Kidney (tissue), 13 donors: ENCODE measurements at regions not wholly inside any gene's neighbourhood (a gene's known extent, or its start where the extent isn't known, plus 50 kb on each side); places are given as distances from the start of the nearest gene placed in this dataset.
A peak's percentile ranks its signal among the peaks of the same experiment; 100 is the strongest.
"Not testable (repeated sequence)": the region's sequence is repeated elsewhere in the genome, so short reads cannot be mapped to it uniquely, and the experiment has no call there.

Experiments
- DNase-seq, 5 donors: peaks; one replicate each; pipeline ENCODE4 v3.0.0-alpha.2; 2013 to 2020
- FAIRE-seq: peaks from 2 replicates; lab custom pipeline; 2012; peaks lifted over from hg19 to GRCh38; lab: Jason Lieb, UNC
- H3K27ac ChIP-seq, 2 donors: one replicate each; pipeline ENCODE4 v1.7.0; 2013; ENCODE audit warnings: low read depth in 2 of 2, low read length in 2 of 2, inconsistent platforms in 1 of 2
- H3K27me3 ChIP-seq: one replicate; pipeline ENCODE4 v1.7.1; 2013; ENCODE audit warnings: low read length, inconsistent platforms; ENCODE audit not compliant: control insufficient read depth, insufficient read depth
- H3K36me3 ChIP-seq, 3 donors: one replicate each; pipeline versions ENCODE4 v1.7.0 to v1.7.1; 2013; ENCODE audit warnings: low read length in 3 of 3, control low read depth in 1 of 3, inconsistent platforms in 1 of 3; ENCODE audit not compliant: insufficient read depth in 3 of 3, control insufficient read depth in 2 of 3
- H3K4me1 ChIP-seq, 3 donors: one replicate each; pipeline versions ENCODE4 v1.7.0 to v1.7.1; 2013; ENCODE audit warnings: low read length in 3 of 3, inconsistent platforms in 1 of 3, low read depth in 1 of 3; ENCODE audit not compliant: control insufficient read depth in 2 of 3, insufficient read depth in 2 of 3
- H3K4me3 ChIP-seq, 3 donors: one replicate each; pipeline versions ENCODE4 v1.7.0 to v1.8.1; 2013; ENCODE audit warnings: low read length in 3 of 3, control low read depth in 1 of 3, inconsistent platforms in 1 of 3
- H3K9ac ChIP-seq, 3 donors: one replicate each; pipeline versions ENCODE4 v1.7.0 to v1.7.1; 2013; ENCODE audit warnings: low read length in 3 of 3, control low read depth in 1 of 3, inconsistent platforms in 1 of 3
- H3K9me3 ChIP-seq, 3 donors: one replicate each; pipeline versions ENCODE4 v1.7.0 to v1.7.1; 2013; ENCODE audit warnings: low read length in 3 of 3, control low read depth in 1 of 3, inconsistent platforms in 1 of 3; ENCODE audit not compliant: control insufficient read depth in 2 of 3, insufficient read depth in 1 of 3
- CTCF ChIP-seq: IDR thresholded peaks from 3 replicates; pipeline ENCODE4 v1.5.1; 2012; ENCODE audit warnings: mild to moderate bottlenecking, moderate library complexity, borderline replicate concordance; ENCODE audit not compliant: insufficient read depth; ENCODE audit errors: extremely low read depth
- intact Hi-C: fragments of 100-400 bp; cut with DNase I; formaldehyde crosslinking; loops from one replicate; pipeline ENCODE4 v1.11.1; 2022
- donor health status: control.
- donor health status: control.
- donor health status: control.
- donor health status: control.
- donor health status: control.
- donor health status: DM: yes; HTN: yes; CAD: no.
- donor health status: Normal renal cell carcinoma (clear cell type).

GRCh38 chr9:90201766-90202165, 440.9 kb downstream of the DIRAS2 start:
- no peaks in the 10 kb centered on the region for H3K9me3 ChIP-seq
- H3K27me3 ChIP-seq = no peaks in the 10 kb centered on the region
- no peak overlapping the region for H3K27ac ChIP-seq
- no peak overlapping the region for H3K4me3 ChIP-seq
- H3K4me1 ChIP-seq = no peaks in the 10 kb centered on the region
- DNase-seq = peak in 1 of 5 donors; percentile 1
- H3K36me3 ChIP-seq = no peaks in the 10 kb centered on the region
- TF ChIP-seq CTCF = no peak
- no peak for FAIRE-seq
- intact Hi-C loops = no loop called here
- no peak overlapping the region for H3K9ac ChIP-seq

DNA sequence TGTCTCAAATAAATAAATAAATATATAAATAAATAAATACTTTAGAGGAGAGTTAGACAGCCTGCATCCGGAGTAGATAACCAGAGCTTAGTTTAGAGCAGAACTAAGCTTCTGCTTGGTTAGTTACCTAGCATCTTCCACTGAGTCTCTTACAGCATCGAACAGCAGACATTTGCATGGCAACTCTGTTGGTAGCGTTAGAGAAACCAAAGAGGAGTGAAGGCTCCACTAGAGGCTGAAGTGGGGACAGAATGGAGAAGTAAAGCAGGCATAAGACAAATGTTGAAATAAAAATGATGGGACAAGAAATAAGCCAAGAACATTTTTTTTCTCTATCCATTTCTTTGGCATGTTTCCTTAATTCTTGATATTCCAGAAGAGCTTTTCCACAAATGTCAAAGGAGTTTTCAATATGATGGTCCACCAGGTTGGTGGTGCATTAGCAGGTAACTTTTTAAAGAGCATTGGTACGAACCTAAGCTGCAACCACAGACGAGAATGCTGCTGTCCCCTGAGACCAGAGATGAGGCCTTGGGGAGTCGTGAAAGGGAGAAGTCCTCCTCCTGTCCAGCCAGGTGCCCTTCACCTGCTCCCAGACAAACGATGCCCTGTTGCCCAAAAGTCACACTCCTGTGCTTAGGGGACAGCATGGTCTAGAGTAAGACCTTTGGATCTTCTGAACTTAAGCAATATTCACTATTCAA, 438.3 kb downstream of the DIRAS2 start:
- no peak overlapping the region for H3K27ac ChIP-seq
- H3K4me1 ChIP-seq = no peaks in the 10 kb centered on the region
- no peak for TF ChIP-seq CTCF
- no peaks in the 10 kb centered on the region for H3K9me3 ChIP-seq
- H3K4me3 ChIP-seq = no peak overlapping the region
- H3K36me3 ChIP-seq = no peaks in the 10 kb centered on the region
- FAIRE-seq (no peak), DNase-seq (no peak)
- H3K27me3 ChIP-seq = no peaks in the 10 kb centered on the region
- intact Hi-C loops = no loop called here
- H3K9ac ChIP-seq = no peak overlapping the region

DNA sequence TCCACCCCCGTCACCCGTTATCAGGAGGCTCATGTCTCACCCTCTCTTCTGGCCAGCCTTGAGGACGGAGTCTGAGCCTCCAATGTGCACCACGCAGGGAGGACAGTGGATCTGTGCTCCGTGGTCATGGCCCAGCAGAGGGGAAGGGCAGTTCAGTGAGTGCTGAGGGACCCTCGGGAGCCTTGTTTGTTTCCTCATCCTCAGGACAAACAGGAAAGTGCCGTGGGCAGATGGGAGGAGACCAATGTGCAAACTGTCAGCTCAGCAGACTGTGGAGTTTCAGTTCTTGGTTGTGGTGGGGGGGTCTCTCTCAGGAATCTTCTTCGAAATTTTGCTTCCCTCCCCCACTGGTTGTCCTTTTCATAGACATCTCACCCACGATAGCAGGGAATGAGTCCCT, 429.6 kb downstream of the DIRAS2 start:
- H3K9me3 ChIP-seq, H3K36me3 ChIP-seq, intact Hi-C loops, H3K9ac ChIP-seq, FAIRE-seq, H3K27ac ChIP-seq, H3K27me3 ChIP-seq, H3K4me1 ChIP-seq, H3K4me3 ChIP-seq: not testable (repeated sequence)
- DNase-seq = peak in 1 of 5 donors; percentile 7

- intact Hi-C loops = no loop called here
- TF ChIP-seq CTCF = peak; percentile 30
Observed at GRCh38 chr9:90219548-90220118, 423.0 kb downstream of the DIRAS2 start.

GRCh38 chr9:90221899-90222298, 420.7 kb downstream of the DIRAS2 start:
- H3K4me3 ChIP-seq, FAIRE-seq, H3K9me3 ChIP-seq, H3K27me3 ChIP-seq, H3K4me1 ChIP-seq, H3K36me3 ChIP-seq, H3K9ac ChIP-seq, DNase-seq, intact Hi-C loops, H3K27ac ChIP-seq: not testable (repeated sequence)

More at GRCh38 chr9:90219548-90220118, 423.0 kb downstream of the DIRAS2 start:
- Histone ChIP-seq H3K4me1 (no peaks in the 10 kb centered on the region), H3K27ac (no peak overlapping the region), H3K27me3 (no peaks in the 10 kb centered on the region), H3K36me3 (no peaks in the 10 kb centered on the region), H3K9me3 (no peaks in the 10 kb centered on the region), H3K4me3 (no peak overlapping the region), H3K9ac (no peak overlapping the region)
- DNase-seq = peak in 2 of 5 donors; percentile 14 to 77
- no peak for FAIRE-seq
